ENCODE measurements at regions not wholly inside any gene's neighbourhood (a gene's known extent, or its start where the extent isn't known, plus 50 kb on each side); places are given as distances from the start of the nearest gene placed in this dataset.
"Not testable (repeated sequence)": the region's sequence is repeated elsewhere in the genome, so short reads cannot be mapped to it uniquely, and the experiment has no call there.

- no peak for DNase-seq (ENCODE audit: low spot score)
Measured at GRCh38 chr3:11898611-11899325, 52.1 kb upstream of the TAMM41 start.

- DNase-seq (ENCODE audit: low spot score): not testable (repeated sequence)
Measured at GRCh38 chr3:11899389-11899788, 52.7 kb upstream of the TAMM41 start.

- DNase-seq (ENCODE audit: low spot score): no peak
Measured at GRCh38 chr3:11899826-11900225, 53.1 kb upstream of the TAMM41 start.

GRCh38 chr3:11900824-11901223, 54.1 kb upstream of the TAMM41 start:
- no peak for DNase-seq (ENCODE audit: low spot score)

- DNase-seq (ENCODE audit: low spot score): no peak
Measured at GRCh38 chr3:11901286-11901875, 54.7 kb upstream of the TAMM41 start.

GRCh38 chr3:11903047-11903446, 56.4 kb upstream of the TAMM41 start:
- no peak for DNase-seq (ENCODE audit: low spot score)

- no peak for DNase-seq (ENCODE audit: low spot score)
Measured at GRCh38 chr3:11903447-11903846, 56.8 kb upstream of the TAMM41 start.

- DNase-seq (ENCODE audit: low spot score): no peak
Measured at GRCh38 chr3:11904157-11904556, 57.5 kb upstream of the TAMM41 start.

- no peak for DNase-seq (ENCODE audit: low spot score)
Measured at GRCh38 chr3:11906407-11906806, 59.7 kb upstream of the TAMM41 start.

- no peak for DNase-seq (ENCODE audit: low spot score)
Measured at GRCh38 chr3:11907667-11908660, 61.3 kb upstream of the TAMM41 start.

GRCh38 chr3:11908981-11909698, 62.5 kb upstream of the TAMM41 start:
- no peak for DNase-seq (ENCODE audit: low spot score)

GRCh38 chr3:11909726-11910125, 63.0 kb upstream of the TAMM41 start:
- DNase-seq (ENCODE audit: low spot score): no peak

- not testable (repeated sequence) for DNase-seq (ENCODE audit: low spot score)
Measured at GRCh38 chr3:11910216-11910930, 63.7 kb upstream of the TAMM41 start.

GRCh38 chr3:11910971-11911531, 64.4 kb upstream of the TAMM41 start:
- no peak for DNase-seq (ENCODE audit: low spot score)

GRCh38 chr3:11911887-11912286, 65.2 kb upstream of the TAMM41 start:
- DNase-seq (ENCODE audit: low spot score): not testable (repeated sequence)

- no peak for DNase-seq (ENCODE audit: low spot score)
Measured at GRCh38 chr3:11913316-11913715, 66.6 kb upstream of the TAMM41 start.

- no peak for DNase-seq (ENCODE audit: low spot score)
Measured at GRCh38 chr3:11914041-11914440, 67.4 kb upstream of the TAMM41 start.

- no peak for DNase-seq (ENCODE audit: low spot score)
Measured at GRCh38 chr3:11914651-11915050, 68.0 kb upstream of the TAMM41 start.

- DNase-seq (ENCODE audit: low spot score): no peak
Measured at GRCh38 chr3:11915621-11916424, 69.1 kb upstream of the TAMM41 start.

GRCh38 chr3:11916425-11916762, 69.7 kb upstream of the TAMM41 start:
- not testable (repeated sequence) for DNase-seq (ENCODE audit: low spot score)
